ENCODE measurements at regions not wholly inside any gene's neighbourhood (a gene's known extent, or its start where the extent isn't known, plus 50 kb on each side); places are given as distances from the start of the nearest gene placed in this dataset.
"Not testable (repeated sequence)": the region's sequence is repeated elsewhere in the genome, so short reads cannot be mapped to it uniquely, and the experiment has no call there.

DNA sequence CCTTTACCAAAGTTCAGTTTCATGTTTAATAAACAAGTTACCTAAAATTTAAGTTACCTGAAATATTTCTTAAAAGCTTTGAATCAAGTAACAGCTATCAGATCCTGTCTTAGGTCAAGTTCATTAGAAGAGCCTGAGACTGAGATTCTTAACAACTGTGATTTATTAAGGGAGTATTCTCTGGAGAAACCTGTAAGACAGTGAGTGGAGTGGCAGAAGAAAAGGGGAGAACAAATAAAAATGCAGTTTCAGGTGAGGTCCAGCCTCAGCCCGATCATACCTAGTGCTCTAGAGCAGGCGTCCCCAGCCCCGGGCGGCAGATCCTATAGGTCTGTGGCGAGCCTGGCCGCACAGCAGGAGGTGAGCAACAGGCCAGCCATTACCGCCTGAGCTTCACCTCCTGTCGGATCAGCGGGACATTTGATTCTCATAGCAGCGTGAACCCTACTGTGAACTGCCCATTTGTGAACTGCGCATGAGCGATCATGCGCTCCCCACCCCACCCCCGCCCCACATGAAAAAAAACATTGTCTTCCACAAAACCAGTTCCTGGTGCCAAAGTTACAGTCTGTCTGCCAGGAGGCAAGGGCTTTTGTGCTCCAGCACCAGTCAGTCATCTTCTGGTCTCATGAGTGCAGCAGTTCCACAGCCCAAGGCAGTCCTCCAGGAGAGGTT, 59.2 kb upstream of the ADGRB3 start:
- Mint-ChIP-seq H3K4me1 (ENCODE audit: low read depth in 2 of 2) (no peaks in the 10 kb centered on the region), H3K9me3 (peaks cover 4 to 13% of the 10 kb centered on the region in 2 donors), H3K4me3 (no peak overlapping the region), H3K36me3 (ENCODE audit: insufficient read depth) (no peaks in the 10 kb centered on the region), H3K27ac (no peak overlapping the region), H3K27me3 (no peaks in the 10 kb centered on the region)
- DNase-seq: no peak
- no peak for ATAC-seq (replicated peaks)

- H3K4me1 Mint-ChIP-seq (ENCODE audit: low read depth in 2 of 2): no peaks in the 10 kb centered on the region
- peaks cover 8 to 13% of the 10 kb centered on the region in 2 donors for H3K9me3 Mint-ChIP-seq
- no peak overlapping the region for H3K27ac Mint-ChIP-seq
- H3K36me3 Mint-ChIP-seq (ENCODE audit: insufficient read depth): no peaks in the 10 kb centered on the region
- ATAC-seq (replicated peaks) (no peak), DNase-seq (no peak)
- H3K4me3 Mint-ChIP-seq: no peak overlapping the region
- H3K27me3 Mint-ChIP-seq: no peaks in the 10 kb centered on the region
These were observed 62.1 kb upstream of the ADGRB3 start for GRCh38 chr6:68572975-68573374.

DNA sequence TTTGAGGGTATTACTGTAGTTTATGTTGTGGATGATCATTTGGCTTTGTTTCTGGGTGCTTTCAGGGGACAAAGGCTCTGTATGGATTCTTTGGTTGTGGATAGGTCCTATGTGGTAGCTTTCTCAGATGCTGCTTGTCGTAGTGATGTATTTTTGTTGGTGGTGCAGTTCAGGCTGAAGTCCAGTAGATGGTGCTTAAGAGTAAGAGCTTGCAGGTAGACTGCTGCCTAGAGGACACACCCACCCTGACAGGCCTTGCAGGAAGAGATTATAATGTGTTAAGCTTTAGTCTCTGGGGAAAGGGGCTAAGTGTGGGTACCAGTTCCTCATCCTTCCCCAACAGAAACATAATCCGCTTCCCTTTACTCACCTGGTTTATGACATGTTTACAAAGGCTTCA, 62.6 kb upstream of the ADGRB3 start:
- DNase-seq: no peak
- Mint-ChIP-seq H3K27ac (no peak overlapping the region), H3K36me3 (ENCODE audit: insufficient read depth) (no peaks in the 10 kb centered on the region)

GRCh38 chr6:68559716-68560115, 75.4 kb upstream of the ADGRB3 start:
- Mint-ChIP-seq H3K4me3 (no peak overlapping the region), H3K4me1 (ENCODE audit: low read depth in 2 of 2) (no peaks in the 10 kb centered on the region), H3K9me3 (peaks cover 2 to 5% of the 10 kb centered on the region in 2 donors), H3K36me3 (ENCODE audit: insufficient read depth) (no peaks in the 10 kb centered on the region), H3K27me3 (no peaks in the 10 kb centered on the region), H3K27ac (no peak overlapping the region)
- no peak for DNase-seq
- ATAC-seq (replicated peaks): no peak

More for the DNA sequence above, 62.6 kb upstream of the ADGRB3 start:
- Mint-ChIP-seq H3K27me3 (no peaks in the 10 kb centered on the region), H3K4me1 (ENCODE audit: low read depth in 2 of 2) (no peaks in the 10 kb centered on the region), H3K4me3 (no peak overlapping the region), H3K9me3 (peaks cover 8 to 13% of the 10 kb centered on the region in 2 donors)
- ATAC-seq (replicated peaks): no peak

GRCh38 chr6:68559070-68559469, 76.0 kb upstream of the ADGRB3 start:
- ATAC-seq (replicated peaks): no peak
- Mint-ChIP-seq H3K27ac (no peak overlapping the region), H3K4me1 (ENCODE audit: low read depth in 2 of 2) (no peaks in the 10 kb centered on the region), H3K27me3 (no peaks in the 10 kb centered on the region), H3K4me3 (no peak overlapping the region), H3K9me3 (peaks cover 2 to 5% of the 10 kb centered on the region in 2 donors), H3K36me3 (ENCODE audit: insufficient read depth) (no peaks in the 10 kb centered on the region)
- DNase-seq: no peak

GRCh38 chr6:68546620-68547019, 88.5 kb upstream of the ADGRB3 start:
- DNase-seq (no peak), ATAC-seq (replicated peaks) (no peak)
- no peaks in the 10 kb centered on the region for H3K27me3 Mint-ChIP-seq
- H3K4me1 Mint-ChIP-seq (ENCODE audit: low read depth in 2 of 2): no peaks in the 10 kb centered on the region
- H3K27ac Mint-ChIP-seq: no peak overlapping the region
- H3K4me3 Mint-ChIP-seq: no peak overlapping the region
- no peaks in the 10 kb centered on the region for H3K36me3 Mint-ChIP-seq (ENCODE audit: insufficient read depth)
- peaks cover 3 to 7% of the 10 kb centered on the region in 2 donors for H3K9me3 Mint-ChIP-seq

DNA sequence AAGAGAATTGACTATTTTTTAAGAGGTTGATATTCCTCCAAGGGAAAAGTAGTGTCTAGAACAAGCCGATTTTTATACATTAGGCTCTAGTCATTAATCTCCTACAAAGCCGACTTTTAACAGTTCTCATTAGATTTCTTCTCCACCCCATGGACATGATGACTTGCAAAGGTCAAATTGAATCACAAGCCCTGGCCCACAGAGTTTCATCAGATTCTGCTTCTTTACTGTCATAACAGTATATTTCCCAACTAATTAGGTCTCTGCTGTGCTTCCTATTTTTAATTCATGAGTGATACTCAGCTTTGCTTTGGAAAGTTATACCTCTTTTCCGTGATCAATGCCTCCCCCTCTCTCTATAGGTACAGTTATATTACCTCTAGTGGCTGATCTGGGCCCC, 90.6 kb upstream of the ADGRB3 start:
- DNase-seq (no peak), ATAC-seq (replicated peaks) (no peak)
- Mint-ChIP-seq H3K27me3 (no peaks in the 10 kb centered on the region), H3K27ac (no peak overlapping the region), H3K9me3 (peaks cover 5 to 7% of the 10 kb centered on the region in 2 donors), H3K4me1 (ENCODE audit: low read depth in 2 of 2) (no peaks in the 10 kb centered on the region), H3K36me3 (ENCODE audit: insufficient read depth) (no peaks in the 10 kb centered on the region), H3K4me3 (no peak overlapping the region)

- no peaks in the 10 kb centered on the region for H3K27me3 Mint-ChIP-seq
- no peak for ATAC-seq (replicated peaks)
These were observed 101.7 kb upstream of the ADGRB3 start for GRCh38 chr6:68533339-68533795.

GRCh38 chr6:68527691-68528090, 107.4 kb upstream of the ADGRB3 start:
- no peak for ATAC-seq (replicated peaks)
- H3K9me3 Mint-ChIP-seq: peaks cover 7 to 12% of the 10 kb centered on the region in 2 donors
- H3K4me1 Mint-ChIP-seq (ENCODE audit: low read depth in 2 of 2): no peaks in the 10 kb centered on the region

More at GRCh38 chr6:68533339-68533795, 101.7 kb upstream of the ADGRB3 start:
- no peak for DNase-seq
- peaks cover 0 to 2% of the 10 kb centered on the region in 2 donors for H3K9me3 Mint-ChIP-seq
- no peak overlapping the region for H3K27ac Mint-ChIP-seq
- H3K4me1 Mint-ChIP-seq (ENCODE audit: low read depth in 2 of 2): no peaks in the 10 kb centered on the region
- no peaks in the 10 kb centered on the region for H3K36me3 Mint-ChIP-seq (ENCODE audit: insufficient read depth)
- H3K4me3 Mint-ChIP-seq: no peak overlapping the region

DNA sequence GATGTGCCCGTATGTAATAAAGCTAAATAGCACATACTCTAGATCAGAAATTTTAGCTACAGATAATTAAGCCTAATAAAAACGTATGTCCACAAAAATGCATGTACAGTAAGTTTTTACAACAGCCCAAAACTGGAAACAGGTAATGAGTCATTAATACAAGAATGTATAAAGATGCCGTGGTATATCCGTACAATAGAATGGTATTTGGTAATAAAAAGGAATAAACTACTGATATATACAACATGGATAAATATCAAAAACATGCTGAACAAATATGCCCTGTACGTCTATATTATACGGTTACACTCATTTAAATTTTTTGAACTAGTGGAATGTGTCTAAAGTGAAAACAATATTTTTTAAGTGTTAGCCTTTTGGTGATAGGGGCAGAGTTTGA, 128.2 kb upstream of the ADGRB3 start:
- ATAC-seq (replicated peaks) (no peak), DNase-seq (no peak)
- no peaks in the 10 kb centered on the region for H3K4me1 Mint-ChIP-seq (ENCODE audit: low read depth in 2 of 2)
- no peaks in the 10 kb centered on the region for H3K27me3 Mint-ChIP-seq
- H3K27ac Mint-ChIP-seq: no peak overlapping the region
- peaks cover 8 to 13% of the 10 kb centered on the region in 2 donors for H3K9me3 Mint-ChIP-seq
- H3K36me3 Mint-ChIP-seq (ENCODE audit: insufficient read depth): no peaks in the 10 kb centered on the region
- no peak overlapping the region for H3K4me3 Mint-ChIP-seq

More at GRCh38 chr6:68527691-68528090, 107.4 kb upstream of the ADGRB3 start:
- no peaks in the 10 kb centered on the region for H3K36me3 Mint-ChIP-seq (ENCODE audit: insufficient read depth)
- no peaks in the 10 kb centered on the region for H3K27me3 Mint-ChIP-seq
- H3K27ac Mint-ChIP-seq: no peak overlapping the region
- no peak for DNase-seq
- H3K4me3 Mint-ChIP-seq: no peak overlapping the region

DNA sequence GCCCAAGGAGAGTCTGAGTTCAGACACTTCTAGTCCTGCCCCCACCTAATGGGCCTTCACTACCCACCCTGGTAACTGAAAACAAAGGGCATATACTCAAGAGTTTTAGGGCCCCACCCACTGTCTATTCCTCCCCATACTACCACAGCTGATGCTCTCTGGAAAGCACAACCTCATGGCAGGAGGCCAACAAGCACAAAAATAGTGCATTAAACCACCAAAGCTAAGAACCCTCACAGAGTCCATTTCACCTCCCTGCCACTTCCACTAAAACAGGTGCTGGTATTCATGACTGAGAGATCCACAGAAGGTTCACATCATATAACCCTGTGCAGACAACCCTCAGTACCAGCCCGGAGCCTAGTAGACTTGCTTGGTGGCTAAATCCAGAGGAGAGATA, 132.1 kb upstream of the ADGRB3 start:
- Mint-ChIP-seq H3K4me1 (ENCODE audit: low read depth in 2 of 2) (no peaks in the 10 kb centered on the region), H3K27ac (no peak overlapping the region), H3K4me3 (no peak overlapping the region), H3K9me3 (peaks cover 8 to 16% of the 10 kb centered on the region in 2 donors), H3K27me3 (no peaks in the 10 kb centered on the region), H3K36me3 (ENCODE audit: insufficient read depth) (no peaks in the 10 kb centered on the region)
- ATAC-seq (replicated peaks): no peak
- DNase-seq: no peak

- Mint-ChIP-seq H3K4me3 (no peak overlapping the region), H3K36me3 (ENCODE audit: insufficient read depth) (no peaks in the 10 kb centered on the region), H3K4me1 (ENCODE audit: low read depth in 2 of 2) (no peaks in the 10 kb centered on the region), H3K9me3 (peaks cover 0 to 12% of the 10 kb centered on the region in 2 donors), H3K27ac (no peak overlapping the region), H3K27me3 (no peaks in the 10 kb centered on the region)
- ATAC-seq (replicated peaks) (no peak), DNase-seq (no peak)
These were observed 137.2 kb upstream of the ADGRB3 start for GRCh38 chr6:68497927-68498326.

- not testable (repeated sequence) for H3K36me3 Mint-ChIP-seq (ENCODE audit: insufficient read depth); H3K9me3 Mint-ChIP-seq; H3K27me3 Mint-ChIP-seq; ATAC-seq (replicated peaks); H3K4me1 Mint-ChIP-seq (ENCODE audit: low read depth in 2 of 2); H3K27ac Mint-ChIP-seq; H3K4me3 Mint-ChIP-seq; DNase-seq
These were observed 140.2 kb upstream of the ADGRB3 start for GRCh38 chr6:68494880-68495279.

- no peaks in the 10 kb centered on the region for H3K36me3 Mint-ChIP-seq (ENCODE audit: insufficient read depth)
- H3K27me3 Mint-ChIP-seq: no peaks in the 10 kb centered on the region
- no peak overlapping the region for H3K4me3 Mint-ChIP-seq
- DNase-seq: no peak
- ATAC-seq (replicated peaks): no peak
- no peaks in the 10 kb centered on the region for H3K4me1 Mint-ChIP-seq (ENCODE audit: low read depth in 2 of 2)
- H3K9me3 Mint-ChIP-seq: peaks cover 12 to 19% of the 10 kb centered on the region in 2 donors
- H3K27ac Mint-ChIP-seq: no peak overlapping the region
These were observed 158.5 kb upstream of the ADGRB3 start for GRCh38 chr6:68476611-68477010.
